LNCaP clone FGC (cell line): ENCODE measurements at regions not wholly inside any gene's neighbourhood (a gene's known extent, or its start where the extent isn't known, plus 50 kb on each side); places are given as distances from the start of the nearest gene placed in this dataset.

Experiments used
- DNase-seq: peaks from one replicate; pipeline ENCODE4 v3.0.0-alpha.2; 2011; ENCODE audit warnings: low read depth
- H3K4me3 ChIP-seq: 2 replicates; pipeline ENCODE4 v1.5.1; 2011; ENCODE audit warnings: mild to moderate bottlenecking, low read depth, low read length, control low read depth
- CTCF ChIP-seq: IDR thresholded peaks from 2 replicates; pipeline ENCODE4 v1.5.1; 2012; ENCODE audit warnings: mild to moderate bottlenecking; ENCODE audit not compliant: control insufficient read depth, insufficient read depth; ENCODE audit errors: extremely low read depth

GRCh38 chr2:160670618-160671017 is 177.0 kb upstream of the RBMS1 start:
- H3K4me3 ChIP-seq, result no peak overlapping the region
- no peak for DNase-seq
- TF ChIP-seq CTCF, result no peak

DNA sequence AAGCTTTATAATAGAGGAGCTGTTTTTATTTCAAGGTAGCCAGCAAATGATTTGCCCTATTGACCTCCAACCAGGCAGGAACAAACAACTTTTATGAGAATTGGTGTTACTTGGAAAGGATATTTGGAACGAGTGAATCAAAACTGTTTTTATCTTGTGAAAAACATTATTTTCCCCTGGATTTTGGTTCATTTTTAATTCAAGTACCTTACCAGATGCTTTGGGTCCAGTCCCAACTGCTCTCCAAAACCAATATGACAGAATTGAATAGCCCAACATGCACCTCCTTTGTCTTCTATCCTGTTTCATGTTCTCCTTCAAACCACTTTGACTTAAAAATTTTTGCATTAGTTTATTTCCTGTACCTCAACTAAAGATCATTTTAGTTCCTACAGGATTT is 178.6 kb upstream of the RBMS1 start:
- DNase-seq, result no peak
- no peak overlapping the region for H3K4me3 ChIP-seq
- no peak for TF ChIP-seq CTCF

DNA sequence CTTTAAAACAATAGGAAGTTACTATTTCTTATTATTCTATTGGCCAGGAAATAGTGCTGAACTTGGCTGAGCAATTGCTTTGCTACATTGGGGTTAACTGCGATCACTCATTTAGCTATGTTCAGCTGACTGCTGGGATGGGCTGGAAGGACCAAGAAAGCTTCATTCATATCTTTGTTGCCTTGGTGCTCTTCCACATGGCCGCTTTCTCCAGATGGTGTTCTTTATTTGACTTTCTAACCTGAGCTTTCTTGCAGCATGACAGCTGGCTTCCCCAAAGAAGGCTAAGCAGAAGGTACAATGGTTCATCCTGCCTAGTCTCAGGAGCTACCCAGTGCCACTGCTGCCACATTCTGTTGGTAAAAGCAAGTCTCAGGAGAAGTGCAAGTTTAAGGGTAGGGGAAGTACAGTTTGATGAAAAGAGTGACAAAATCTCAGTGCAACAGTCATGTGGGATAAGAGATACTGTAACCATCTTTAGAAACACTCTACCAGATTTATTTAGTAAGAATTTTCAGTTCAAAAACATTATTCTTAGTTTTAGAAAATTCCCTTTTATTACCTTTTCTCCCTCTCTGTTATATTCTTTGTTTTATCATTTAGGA is 180.6 kb upstream of the RBMS1 start:
- H3K4me3 ChIP-seq, result no peak overlapping the region
- TF ChIP-seq CTCF, result no peak
- no peak for DNase-seq

DNA sequence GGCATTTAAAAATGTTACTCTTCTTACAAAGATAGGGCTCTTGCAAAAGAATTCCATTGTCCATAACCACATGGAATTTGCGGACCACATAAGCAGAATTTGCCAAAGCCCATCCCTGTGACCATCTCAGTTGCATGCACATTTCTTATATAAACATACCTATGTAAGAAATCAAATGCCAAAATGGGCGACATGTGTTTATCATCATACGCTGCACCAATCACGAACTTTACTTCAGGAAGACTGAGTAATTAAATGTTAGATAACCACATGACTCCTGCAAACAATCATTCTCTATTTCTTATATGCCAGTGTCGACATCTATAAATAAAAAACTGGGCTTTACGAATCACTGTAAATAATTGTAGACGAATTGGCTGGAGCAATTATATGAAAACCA is 186.1 kb upstream of the RBMS1 start:
- no peak for DNase-seq
- no peak for TF ChIP-seq CTCF
- no peak overlapping the region for H3K4me3 ChIP-seq

DNA sequence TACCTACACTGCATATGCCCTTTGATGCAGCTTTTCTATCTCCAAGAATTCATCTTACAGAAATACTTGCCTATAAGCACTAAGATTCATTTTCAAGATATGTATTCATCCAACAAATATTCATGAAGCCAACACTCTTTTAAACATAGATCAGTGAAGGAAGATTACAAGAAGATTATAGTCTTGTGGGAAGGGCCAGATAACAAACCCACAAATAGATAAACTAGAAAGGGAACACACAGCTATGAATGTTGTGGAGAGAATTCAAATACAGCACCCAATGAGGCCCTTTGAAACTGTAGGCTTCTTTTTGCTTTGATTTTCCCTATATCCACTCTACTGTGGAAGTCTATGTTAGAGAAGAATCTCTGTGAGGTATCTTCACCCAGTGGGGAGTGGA is 186.7 kb upstream of the RBMS1 start:
- no peak for TF ChIP-seq CTCF
- no peak overlapping the region for H3K4me3 ChIP-seq
- DNase-seq, result no peak

DNA sequence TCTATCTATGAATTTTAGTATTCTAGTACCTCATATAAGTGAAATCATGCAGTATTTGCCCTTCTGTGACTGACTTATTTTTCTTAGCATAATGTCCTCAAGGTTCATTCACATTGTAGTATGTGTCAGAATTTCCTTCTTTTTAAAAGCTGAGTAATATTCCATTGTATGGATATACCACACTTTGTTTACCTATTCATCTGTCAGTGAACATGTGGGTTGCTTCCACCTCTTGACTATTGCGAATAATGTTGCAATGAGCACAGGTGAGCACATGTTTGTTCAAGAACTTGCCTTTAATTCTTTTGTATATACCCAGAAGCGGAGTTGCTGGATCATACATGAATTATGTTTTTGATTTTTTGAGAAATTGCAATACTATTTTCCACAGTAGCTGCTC is 187.4 kb upstream of the RBMS1 start:
- H3K4me3 ChIP-seq, result no peak overlapping the region
- no peak for DNase-seq
- TF ChIP-seq CTCF, result no peak

DNA sequence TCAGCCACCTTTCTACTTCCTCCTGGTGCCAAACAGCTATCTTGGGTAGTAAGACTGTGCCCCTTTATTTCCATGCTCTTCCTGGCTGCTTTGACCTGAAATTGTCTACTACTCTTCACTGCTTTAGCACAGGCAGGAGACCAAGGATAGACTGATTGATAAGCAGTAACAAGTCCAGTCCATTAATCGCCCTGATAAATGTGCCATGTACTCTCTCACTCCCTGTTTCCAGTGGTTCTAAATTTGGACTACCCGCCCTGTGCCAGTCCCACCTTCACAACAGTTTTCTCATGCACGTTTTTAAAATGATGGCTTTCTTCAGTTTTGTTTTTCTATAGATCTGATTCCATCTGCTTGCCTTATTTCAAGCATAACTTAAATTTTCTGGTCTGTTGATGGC is 189.6 kb upstream of the RBMS1 start:
- no peak overlapping the region for H3K4me3 ChIP-seq
- no peak for TF ChIP-seq CTCF
- no peak for DNase-seq
